HepG2 (cell line): ENCODE measurements at regions not wholly inside any gene's neighbourhood (a gene's known extent, or its start where the extent isn't known, plus 50 kb on each side); places are given as distances from the start of the nearest gene placed in this dataset.

ENCODE experiments used
- ATAC-seq: fragments of 200-7000 bp; cut with Tn5 transposase; 3 replicates; pipeline ENCODE4 v1.9.1; 2020; ENCODE audit warnings: mild to moderate bottlenecking, moderate library complexity
- BruUV-seq: library from RNA; stranded (reverse); fragments of 400-500 nt; replicated peaks from 2 replicates; lab custom pipeline; 2021; lab: Mats Ljungman, UMichigan
- CTCF ChIA-PET: fragments of 300-600 bp; formaldehyde crosslinking; extraction: SDS; loops from one replicate; lab custom pipeline; 2021; ENCODE audit warnings: low total read pairs, inconsistent platforms, low intra/inter-chr PET ratio; lab: Yijun Ruan, JAX
- POLR2A ChIA-PET: fragments of 350-600 bp; sonication (Branson Sonifier 250); formaldehyde crosslinking; loops from one replicate; lab custom pipeline; 2020; ENCODE audit warnings: antibody characterized with exemption, inconsistent platforms; lab: Yijun Ruan, JAX
- DNase-seq: peaks from one replicate; pipeline ENCODE4 v3.0.0-alpha.2; 2015; ENCODE audit warnings: low spot score
- FAIRE-seq: peaks from 3 replicates; lab custom pipeline; 2011; peaks lifted over from hg19 to GRCh38; lab: Jason Lieb, UNC
- H2AFZ ChIP-seq: one replicate; pipeline ENCODE4 v1.6.1; 2011; ENCODE audit warnings: low read length, inconsistent platforms
- H3K27ac ChIP-seq: fragments of 300-600 bp; 3 replicates; pipeline ENCODE4 v1.8.0; 2011; ENCODE audit warnings: mixed run types, mild to moderate bottlenecking, mixed read lengths, low read length, inconsistent platforms; ENCODE audit not compliant: insufficient read depth; ENCODE audit errors: extremely low read length
- H3K27me3 ChIP-seq, 2 experiments: fragments of 200-600 bp in 1 of 2; 2 replicates in 1 of 2; 3 replicates in 1 of 2; pipeline versions ENCODE4 v1.6.0 to v1.8.0; 2011; ENCODE audit warnings: low read length in 2 of 2, mild to moderate bottlenecking in 2 of 2, moderate library complexity in 2 of 2, inconsistent platforms in 1 of 2; ENCODE audit not compliant: insufficient read depth in 2 of 2, control insufficient read depth in 1 of 2
- H3K36me3 ChIP-seq, 2 experiments: fragments of 200-600 bp in 1 of 2; replicated peaks in 1 of 2; 2 replicates in 1 of 2; 3 replicates in 1 of 2; pipeline versions ENCODE4 v1.5.1 to v1.8.0; 2011; ENCODE audit warnings: low read length in 2 of 2, inconsistent platforms in 1 of 2; ENCODE audit not compliant: insufficient read depth in 2 of 2, control insufficient read depth in 1 of 2
- H3K4me1 ChIP-seq: 2 replicates; pipeline ENCODE4 v1.5.1; 2012; ENCODE audit warnings: low read length, inconsistent platforms; ENCODE audit not compliant: insufficient read depth
- H3K4me2 ChIP-seq: 2 replicates; pipeline ENCODE4 v1.6.0; 2011; ENCODE audit warnings: low read depth, low read length, inconsistent platforms
- H3K4me3 ChIP-seq, 3 experiments: fragments of 200-600 bp in 1 of 3; sonication (generic), shearing (Covaris generic) in 1 of 3; replicated peaks in 1 of 3; 2 replicates each; pipeline ENCODE4 v1.5.1; 2011 to 2016; ENCODE audit warnings: low read length in 3 of 3, inconsistent platforms in 2 of 3, low read depth in 2 of 3, mild to moderate bottlenecking in 2 of 3, control low read depth in 1 of 3, mixed read lengths in 1 of 3; ENCODE audit not compliant: insufficient read depth in 1 of 3
- H3K79me2 ChIP-seq: one replicate; pipeline ENCODE4 v1.6.1; 2011; ENCODE audit warnings: low read length, inconsistent platforms; ENCODE audit not compliant: insufficient read depth
- H3K9ac ChIP-seq: 2 replicates; pipeline ENCODE4 v1.6.0; 2011; ENCODE audit warnings: mild to moderate bottlenecking, low read depth, low read length, inconsistent platforms; ENCODE audit not compliant: insufficient read depth
- H3K9me3 ChIP-seq: 2 replicates; pipeline ENCODE4 v1.5.1; 2012; ENCODE audit warnings: mild to moderate bottlenecking, low read length
- H4K20me1 ChIP-seq: 2 replicates; pipeline ENCODE4 v1.6.0; 2011; ENCODE audit warnings: inconsistent platforms, mild to moderate bottlenecking, low read length, moderate library complexity; ENCODE audit not compliant: insufficient read depth
- ATRX ChIP-seq: sonication (generic); formaldehyde crosslinking; IDR thresholded peaks from 2 replicates; pipeline ENCODE4 v1.4.0; 2020; ENCODE audit warnings: missing genetic modification reagents, borderline replicate concordance
- CEBPB ChIP-seq: IDR thresholded peaks from 2 replicates; pipeline ENCODE4 v1.6.1; 2011; ENCODE audit warnings: low read depth, low read length, improper control_type of control experiment, borderline replicate concordance
- CHCHD3 ChIP-seq: sonication (generic); formaldehyde crosslinking; IDR thresholded peaks from 2 replicates; pipeline ENCODE4 v1.8.0; 2022; ENCODE audit warnings: mild to moderate bottlenecking, missing genetic modification reagents, moderate library complexity
- DNMT3B ChIP-seq: conservative IDR thresholded peaks from 2 replicates; pipeline ENCODE4 v1.6.1; 2016; ENCODE audit warnings: missing biosample characterization, control low read depth
- FIP1L1 ChIP-seq: fragments of 200-400 bp; formaldehyde crosslinking; IDR thresholded peaks from 2 replicates; pipeline ENCODE4 v1.6.1; 2018; ENCODE audit warnings: low read depth, mild to moderate bottlenecking, low read length, moderate library complexity, borderline replicate concordance; ENCODE audit not compliant: insufficient read depth
- NFRKB ChIP-seq: fragments of 450-650 bp; IDR thresholded peaks from 2 replicates; pipeline ENCODE4 v1.6.1; 2017
- TSC22D2 ChIP-seq: sonication (generic); formaldehyde crosslinking; IDR thresholded peaks from 2 replicates; pipeline ENCODE4 v1.5.1; 2020; ENCODE audit warnings: missing genetic modification reagents, mild to moderate bottlenecking, borderline replicate concordance
- ZNF225 ChIP-seq: sonication (generic); formaldehyde crosslinking; IDR thresholded peaks from 2 replicates; pipeline ENCODE4 v1.4.0; 2020; ENCODE audit warnings: mild to moderate bottlenecking, missing genetic modification reagents
- ZNF629 ChIP-seq: sonication (generic); formaldehyde crosslinking; conservative IDR thresholded peaks from 2 replicates; pipeline ENCODE4 v1.5.0; 2020; ENCODE audit warnings: missing genetic modification reagents
- ZNF747 ChIP-seq: sonication (generic); formaldehyde crosslinking; IDR thresholded peaks from 2 replicates; pipeline ENCODE4 v1.8.1; 2023; ENCODE audit warnings: missing genetic modification reagents, mild to moderate bottlenecking, borderline replicate concordance
- in situ Hi-C: cut with HindIII; loops from 2 replicates; pipeline ENCODE4 v1.10.0; 2017; ENCODE audit warnings: low pct_unique_long_range_greater_than_20kb; ENCODE audit not compliant: extremely low pct_ligation_motif_present
- intact Hi-C: fragments of 100-400 bp; cut with micrococcal nuclease; formaldehyde crosslinking; loops from one replicate; pipeline ENCODE4 v1.10.0; 2022; ENCODE audit not compliant: unreplicated experiment
- TF ChIP-seq, protein P1 (sequence below): sonication (generic); formaldehyde crosslinking; IDR thresholded peaks from 2 replicates; pipeline ENCODE4 v1.5.1; 2020; ENCODE audit warnings: mild to moderate bottlenecking, missing genetic modification reagents, borderline replicate concordance
- TF ChIP-seq, protein P2 (sequence below): sonication (generic); formaldehyde crosslinking; IDR thresholded peaks from 2 replicates; pipeline ENCODE4 v1.4.0; 2020; ENCODE audit warnings: low read depth, mild to moderate bottlenecking, missing genetic modification reagents

DNA sequence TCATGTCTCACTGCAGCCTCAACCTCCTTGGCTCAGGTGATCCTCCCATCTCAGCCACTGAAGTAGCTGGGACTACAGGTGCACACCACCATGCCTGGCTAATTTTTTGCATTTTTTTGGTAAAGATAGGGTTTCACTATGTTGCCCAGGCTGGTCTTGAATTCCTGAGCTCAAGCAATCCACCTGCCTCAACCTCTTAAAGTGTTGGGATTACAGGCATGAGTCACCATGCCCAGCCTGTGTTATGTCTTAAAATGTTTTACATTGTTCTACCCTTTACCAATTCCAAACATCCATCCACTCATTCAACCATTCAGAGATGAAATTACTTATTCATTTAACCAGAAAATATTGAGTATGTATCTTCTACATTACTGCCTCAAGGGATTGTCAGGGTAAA lies 111.6 kb upstream of the BTG1 start (continued):
- TF ChIP-seq ATRX (CRISPR knock-in tag) (no peak), NFRKB (no peak), CEBPB (no peak), ZNF629 (no peak), TSC22D2 (CRISPR knock-in tag) (no peak)
- TF ChIP-seq, protein P1, sequence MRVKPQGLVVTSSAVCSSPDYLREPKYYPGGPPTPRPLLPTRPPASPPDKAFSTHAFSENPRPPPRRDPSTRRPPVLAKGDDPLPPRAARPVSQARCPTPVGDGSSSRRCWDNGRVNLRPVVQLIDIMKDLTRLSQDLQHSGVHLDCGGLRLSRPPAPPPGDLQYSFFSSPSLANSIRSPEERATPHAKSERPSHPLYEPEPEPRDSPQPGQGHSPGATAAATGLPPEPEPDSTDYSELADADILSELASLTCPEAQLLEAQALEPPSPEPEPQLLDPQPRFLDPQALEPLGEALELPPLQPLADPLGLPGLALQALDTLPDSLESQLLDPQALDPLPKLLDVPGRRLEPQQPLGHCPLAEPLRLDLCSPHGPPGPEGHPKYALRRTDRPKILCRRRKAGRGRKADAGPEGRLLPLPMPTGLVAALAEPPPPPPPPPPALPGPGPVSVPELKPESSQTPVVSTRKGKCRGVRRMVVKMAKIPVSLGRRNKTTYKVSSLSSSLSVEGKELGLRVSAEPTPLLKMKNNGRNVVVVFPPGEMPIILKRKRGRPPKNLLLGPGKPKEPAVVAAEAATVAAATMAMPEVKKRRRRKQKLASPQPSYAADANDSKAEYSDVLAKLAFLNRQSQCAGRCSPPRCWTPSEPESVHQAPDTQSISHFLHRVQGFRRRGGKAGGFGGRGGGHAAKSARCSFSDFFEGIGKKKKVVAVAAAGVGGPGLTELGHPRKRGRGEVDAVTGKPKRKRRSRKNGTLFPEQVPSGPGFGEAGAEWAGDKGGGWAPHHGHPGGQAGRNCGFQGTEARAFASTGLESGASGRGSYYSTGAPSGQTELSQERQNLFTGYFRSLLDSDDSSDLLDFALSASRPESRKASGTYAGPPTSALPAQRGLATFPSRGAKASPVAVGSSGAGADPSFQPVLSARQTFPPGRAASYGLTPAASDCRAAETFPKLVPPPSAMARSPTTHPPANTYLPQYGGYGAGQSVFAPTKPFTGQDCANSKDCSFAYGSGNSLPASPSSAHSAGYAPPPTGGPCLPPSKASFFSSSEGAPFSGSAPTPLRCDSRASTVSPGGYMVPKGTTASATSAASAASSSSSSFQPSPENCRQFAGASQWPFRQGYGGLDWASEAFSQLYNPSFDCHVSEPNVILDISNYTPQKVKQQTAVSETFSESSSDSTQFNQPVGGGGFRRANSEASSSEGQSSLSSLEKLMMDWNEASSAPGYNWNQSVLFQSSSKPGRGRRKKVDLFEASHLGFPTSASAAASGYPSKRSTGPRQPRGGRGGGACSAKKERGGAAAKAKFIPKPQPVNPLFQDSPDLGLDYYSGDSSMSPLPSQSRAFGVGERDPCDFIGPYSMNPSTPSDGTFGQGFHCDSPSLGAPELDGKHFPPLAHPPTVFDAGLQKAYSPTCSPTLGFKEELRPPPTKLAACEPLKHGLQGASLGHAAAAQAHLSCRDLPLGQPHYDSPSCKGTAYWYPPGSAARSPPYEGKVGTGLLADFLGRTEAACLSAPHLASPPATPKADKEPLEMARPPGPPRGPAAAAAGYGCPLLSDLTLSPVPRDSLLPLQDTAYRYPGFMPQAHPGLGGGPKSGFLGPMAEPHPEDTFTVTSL (CRISPR knock-in tag) = no peak
- TF ChIP-seq, protein P2, sequence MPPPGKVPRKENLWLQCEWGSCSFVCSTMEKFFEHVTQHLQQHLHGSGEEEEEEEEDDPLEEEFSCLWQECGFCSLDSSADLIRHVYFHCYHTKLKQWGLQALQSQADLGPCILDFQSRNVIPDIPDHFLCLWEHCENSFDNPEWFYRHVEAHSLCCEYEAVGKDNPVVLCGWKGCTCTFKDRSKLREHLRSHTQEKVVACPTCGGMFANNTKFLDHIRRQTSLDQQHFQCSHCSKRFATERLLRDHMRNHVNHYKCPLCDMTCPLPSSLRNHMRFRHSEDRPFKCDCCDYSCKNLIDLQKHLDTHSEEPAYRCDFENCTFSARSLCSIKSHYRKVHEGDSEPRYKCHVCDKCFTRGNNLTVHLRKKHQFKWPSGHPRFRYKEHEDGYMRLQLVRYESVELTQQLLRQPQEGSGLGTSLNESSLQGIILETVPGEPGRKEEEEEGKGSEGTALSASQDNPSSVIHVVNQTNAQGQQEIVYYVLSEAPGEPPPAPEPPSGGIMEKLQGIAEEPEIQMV (CRISPR knock-in tag) = no peak

DNA sequence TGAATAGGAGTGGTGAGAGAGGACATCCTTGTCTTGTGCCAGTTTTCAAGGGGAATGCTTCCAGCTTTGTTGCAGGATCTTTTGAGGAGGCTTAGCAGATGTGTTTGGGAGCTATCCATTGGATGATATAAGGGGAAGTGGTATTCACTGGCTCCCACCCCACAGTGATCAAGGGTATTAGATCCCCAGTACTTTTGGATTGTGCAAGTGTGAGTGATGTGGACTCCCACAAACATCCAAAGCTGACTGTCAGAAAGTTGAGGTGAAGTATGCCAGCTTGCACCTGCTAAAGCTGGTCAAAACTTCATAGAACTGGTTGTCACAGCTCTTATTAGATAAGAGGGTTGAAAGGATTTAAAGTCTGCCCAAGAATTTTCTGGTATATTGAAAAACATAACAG lies 110.1 kb upstream of the BTG1 start:
- no peaks in the 10 kb centered on the region for H3K36me3 ChIP-seq
- DNase-seq (no peak), FAIRE-seq (no peak), ATAC-seq (no peak)
- H3K27me3 ChIP-seq = no peaks in the 10 kb centered on the region
- H3K4me1 ChIP-seq = no peaks in the 10 kb centered on the region
- H2AFZ ChIP-seq = no peak overlapping the region
- BruUV-seq = no TSS peak
- H3K9ac ChIP-seq = no peak overlapping the region
- no peak overlapping the region for H3K27ac ChIP-seq
- H3K9me3 ChIP-seq = no peaks in the 10 kb centered on the region
- no peaks in the 10 kb centered on the region for H3K79me2 ChIP-seq
- H3K4me3 ChIP-seq = no peak overlapping the region
- CTCF ChIA-PET = no interaction called here
- no peak overlapping the region for H3K4me2 ChIP-seq
- in situ Hi-C loops (no loop called here), intact Hi-C loops (no loop called here)
- no peaks in the 10 kb centered on the region for H4K20me1 ChIP-seq
- TF ChIP-seq CHCHD3 (CRISPR knock-in tag) (no peak), FIP1L1 (no peak), DNMT3B (CRISPR knock-in tag) (no peak), ZNF225 (no peak), ZNF747 (no peak)
- POLR2A ChIA-PET = no interaction called here
